Mesendoderm (in vitro differentiated cells): ENCODE measurements at regions not wholly inside any gene's neighbourhood (a gene's known extent, or its start where the extent isn't known, plus 50 kb on each side); places are given as distances from the start of the nearest gene placed in this dataset.
"Not testable (repeated sequence)": the region's sequence is repeated elsewhere in the genome, so short reads cannot be mapped to it uniquely, and the experiment has no call there.

Experiments
- DNase-seq: peaks from one replicate; pipeline ENCODE4 v3.0.0; 2013
- H2AK5ac ChIP-seq: 2 replicates; pipeline ENCODE4 v1.6.1; 2013; ENCODE audit warnings: low read length, inconsistent platforms
- H2BK120ac ChIP-seq: 2 replicates; pipeline ENCODE4 v1.6.1; 2013; ENCODE audit warnings: low read depth, mild to moderate bottlenecking, low read length, moderate library complexity, mixed read lengths
- H2BK15ac ChIP-seq: replicated peaks from 2 replicates; pipeline ENCODE4 v1.6.1; 2013; ENCODE audit warnings: low read depth, mild to moderate bottlenecking, moderate library complexity
- H2BK5ac ChIP-seq: 2 replicates; pipeline ENCODE4 v1.6.1; 2013; ENCODE audit warnings: low read length, inconsistent platforms
- H3K18ac ChIP-seq: 2 replicates; pipeline ENCODE4 v1.6.1; 2013; ENCODE audit warnings: mild to moderate bottlenecking, low read length, mixed read lengths
- H3K23ac ChIP-seq: one replicate; pipeline ENCODE4 v1.6.1; 2013; ENCODE audit warnings: low read length
- H3K27ac ChIP-seq: 2 replicates; pipeline ENCODE4 v1.5.1; 2013; ENCODE audit warnings: low read depth, mild to moderate bottlenecking, inconsistent platforms, low read length, moderate library complexity
- H3K27me3 ChIP-seq: 2 replicates; pipeline ENCODE4 v1.6.1; 2013; ENCODE audit warnings: low read length, control low read depth, mild to moderate bottlenecking, inconsistent platforms; ENCODE audit not compliant: insufficient read depth, poor library complexity
- H3K36me3 ChIP-seq: 2 replicates; pipeline ENCODE4 v1.6.1; 2013; ENCODE audit warnings: low read length, inconsistent platforms; ENCODE audit not compliant: control insufficient read depth, insufficient read depth
- H3K4ac ChIP-seq: one replicate; pipeline ENCODE4 v1.6.1; 2013; ENCODE audit warnings: low read depth, mild to moderate bottlenecking, low read length, moderate library complexity
- H3K4me1 ChIP-seq: 2 replicates; pipeline ENCODE4 v1.6.1; 2013; ENCODE audit warnings: low read depth, low read length, inconsistent platforms; ENCODE audit not compliant: control insufficient read depth
- H3K4me2 ChIP-seq: 2 replicates; pipeline ENCODE4 v1.6.1; 2013; ENCODE audit warnings: low read length
- H3K4me3 ChIP-seq: 2 replicates; pipeline ENCODE4 v1.5.1; 2013; ENCODE audit warnings: mild to moderate bottlenecking, low read length
- H3K56ac ChIP-seq: one replicate; pipeline ENCODE4 v1.6.1; 2013; ENCODE audit warnings: low read length
- H3K79me1 ChIP-seq: 2 replicates; pipeline ENCODE4 v1.6.1; 2013; ENCODE audit warnings: low read length, inconsistent platforms
- H3K79me2 ChIP-seq: 2 replicates; pipeline ENCODE4 v1.6.1; 2013; ENCODE audit warnings: mild to moderate bottlenecking, low read length; ENCODE audit not compliant: control insufficient read depth, insufficient read depth
- H3K9ac ChIP-seq: 2 replicates; pipeline ENCODE4 v1.6.1; 2013; ENCODE audit warnings: low read length, inconsistent platforms
- H4K5ac ChIP-seq: one replicate; pipeline ENCODE4 v1.6.1; 2013; ENCODE audit warnings: low read length
- H4K8ac ChIP-seq: one replicate; pipeline ENCODE4 v1.6.1; 2013; ENCODE audit warnings: low read depth, mild to moderate bottlenecking, control low read depth, low read length, moderate library complexity
- WGBS: extraction: QIAGEN DNeasy Blood & Tissue Kit; methylation state at CpG from one replicate; pipeline ENCODE4 v1.1.7; 2013; ENCODE audit warnings: low lambda C conversion rate, missing lambda C conversion rate; ENCODE audit not compliant: insufficient coverage; ENCODE audit errors: extremely low coverage; 5-methylcytosine and 5-hydroxymethylcytosine counted together

- Histone ChIP-seq H3K56ac (no peak overlapping the region), H2BK120ac (no peak overlapping the region)
Observed at GRCh38 chr14:22210026-22210425, 379.0 kb downstream of the DAD1 start.

GRCh38 chr14:22203036-22203435, 386.0 kb downstream of the DAD1 start:
- no peak overlapping the region for H3K18ac ChIP-seq
- no peaks in the 10 kb centered on the region for H3K36me3 ChIP-seq
- no peak overlapping the region for H3K9ac ChIP-seq
- no CpG with 5 or more reads among the region's 5 CpGs for WGBS
- H3K4me2 ChIP-seq, result no peak overlapping the region
- H3K56ac ChIP-seq, result no peak overlapping the region
- no peaks in the 10 kb centered on the region for H3K79me2 ChIP-seq
- H2BK5ac ChIP-seq, result no peak overlapping the region
- DNase-seq, result no peak
- H2AK5ac ChIP-seq, result no peak overlapping the region
- no peak overlapping the region for H2BK120ac ChIP-seq
- H3K4ac ChIP-seq, result no peak overlapping the region
- H3K4me1 ChIP-seq, result no peaks in the 10 kb centered on the region
- H4K8ac ChIP-seq, result no peak overlapping the region
- H3K23ac ChIP-seq, result no peak overlapping the region
- H3K27me3 ChIP-seq, result no peaks in the 10 kb centered on the region
- H3K4me3 ChIP-seq, result no peak overlapping the region
- no peaks in the 10 kb centered on the region for H3K79me1 ChIP-seq
- no peak overlapping the region for H3K27ac ChIP-seq
- no peak overlapping the region for H4K5ac ChIP-seq
- no peak overlapping the region for H2BK15ac ChIP-seq

More at GRCh38 chr14:22210026-22210425, 379.0 kb downstream of the DAD1 start:
- Histone ChIP-seq H3K9ac (no peak overlapping the region), H3K27me3 (no peaks in the 10 kb centered on the region), H3K18ac (no peak overlapping the region), H3K4me3 (no peak overlapping the region), H2AK5ac (no peak overlapping the region), H2BK5ac (no peak overlapping the region), H3K4me2 (no peak overlapping the region), H3K27ac (peak overlapping the region; percentile 76), H3K4me1 (peaks cover 3% of the 10 kb centered on the region), H4K8ac (no peak overlapping the region), H3K4ac (no peak overlapping the region), H3K79me2 (no peaks in the 10 kb centered on the region), H3K36me3 (no peaks in the 10 kb centered on the region), H2BK15ac (no peak overlapping the region), H3K79me1 (no peaks in the 10 kb centered on the region), H3K23ac (no peak overlapping the region), H4K5ac (no peak overlapping the region)
- peak; percentile 39 for DNase-seq
- WGBS, result no CpG with 5 or more reads among the region's 2 CpGs

- H3K4me1 ChIP-seq, result no peaks in the 10 kb centered on the region
- no peak overlapping the region for H3K4ac ChIP-seq
- H2BK5ac ChIP-seq, result no peak overlapping the region
- no peak overlapping the region for H3K27ac ChIP-seq
- H2AK5ac ChIP-seq, result no peak overlapping the region
- H3K18ac ChIP-seq, result no peak overlapping the region
- no peak overlapping the region for H3K4me3 ChIP-seq
- H4K8ac ChIP-seq, result no peak overlapping the region
- H3K9ac ChIP-seq, result no peak overlapping the region
- H4K5ac ChIP-seq, result no peak overlapping the region
- H3K79me1 ChIP-seq, result no peaks in the 10 kb centered on the region
- H3K36me3 ChIP-seq, result no peaks in the 10 kb centered on the region
- 100% methylated on average over 1 of the region's 2 CpGs for WGBS
- no peak overlapping the region for H2BK15ac ChIP-seq
- H3K27me3 ChIP-seq, result no peaks in the 10 kb centered on the region
- H3K56ac ChIP-seq, result no peak overlapping the region
- no peaks in the 10 kb centered on the region for H3K79me2 ChIP-seq
- no peak overlapping the region for H3K4me2 ChIP-seq
- H3K23ac ChIP-seq, result no peak overlapping the region
- no peak for DNase-seq
- no peak overlapping the region for H2BK120ac ChIP-seq
Observed at GRCh38 chr14:22202313-22202712, 386.7 kb downstream of the DAD1 start.

- Histone ChIP-seq H2BK5ac (no peak overlapping the region), H4K5ac (no peak overlapping the region), H2BK15ac (no peak overlapping the region), H3K4me2 (no peak overlapping the region), H3K4ac (no peak overlapping the region), H3K79me1 (no peaks in the 10 kb centered on the region), H3K18ac (no peak overlapping the region), H3K56ac (no peak overlapping the region), H3K36me3 (no peaks in the 10 kb centered on the region), H3K23ac (no peak overlapping the region), H3K9ac (no peak overlapping the region), H3K4me3 (no peak overlapping the region), H2BK120ac (no peak overlapping the region), H3K79me2 (no peaks in the 10 kb centered on the region), H3K27ac (no peak overlapping the region), H3K27me3 (no peaks in the 10 kb centered on the region), H2AK5ac (no peak overlapping the region), H3K4me1 (no peaks in the 10 kb centered on the region), H4K8ac (no peak overlapping the region)
- WGBS, result no CpG with 5 or more reads among the region's 1 CpG
- peak; percentile 88 for DNase-seq
Observed at GRCh38 chr14:22200977-22201605, 387.9 kb downstream of the DAD1 start.

- WGBS, result no CpG with 5 or more reads among the region's 2 CpGs
- H3K56ac ChIP-seq, H3K4me2 ChIP-seq, H3K4me3 ChIP-seq, H3K79me1 ChIP-seq, H3K4ac ChIP-seq, H3K18ac ChIP-seq, H3K36me3 ChIP-seq, H3K27ac ChIP-seq, H3K9ac ChIP-seq, H3K4me1 ChIP-seq, DNase-seq, H4K5ac ChIP-seq, H3K79me2 ChIP-seq, H4K8ac ChIP-seq, H2BK5ac ChIP-seq, H2AK5ac ChIP-seq, H2BK120ac ChIP-seq, H2BK15ac ChIP-seq, H3K27me3 ChIP-seq, H3K23ac ChIP-seq: not testable (repeated sequence)
Observed at GRCh38 chr14:22200131-22200530, 388.9 kb downstream of the DAD1 start.

GRCh38 chr14:22194664-22195063, 394.4 kb downstream of the DAD1 start:
- Histone ChIP-seq H3K4me1 (no peaks in the 10 kb centered on the region), H4K5ac (no peak overlapping the region)
- no CpG with 5 or more reads among the region's 2 CpGs for WGBS

More at GRCh38 chr14:22194664-22195063, 394.4 kb downstream of the DAD1 start:
- no peaks in the 10 kb centered on the region for H3K36me3 ChIP-seq
- no peak overlapping the region for H3K4me3 ChIP-seq
- H3K27me3 ChIP-seq, result no peaks in the 10 kb centered on the region
- H3K56ac ChIP-seq, result no peak overlapping the region
- H2AK5ac ChIP-seq, result no peak overlapping the region
- H3K79me2 ChIP-seq, result no peaks in the 10 kb centered on the region
- H3K4ac ChIP-seq, result no peak overlapping the region
- no peak for DNase-seq
- no peaks in the 10 kb centered on the region for H3K79me1 ChIP-seq
- H3K4me2 ChIP-seq, result no peak overlapping the region
- H4K8ac ChIP-seq, result no peak overlapping the region
- no peak overlapping the region for H3K23ac ChIP-seq
- no peak overlapping the region for H3K18ac ChIP-seq
- H2BK120ac ChIP-seq, result no peak overlapping the region
- H3K27ac ChIP-seq, result no peak overlapping the region
- H2BK15ac ChIP-seq, result no peak overlapping the region
- H2BK5ac ChIP-seq, result no peak overlapping the region
- no peak overlapping the region for H3K9ac ChIP-seq
